ENCODE measurements at regions not wholly inside any gene's neighbourhood (a gene's known extent, or its start where the extent isn't known, plus 50 kb on each side); places are given as distances from the start of the nearest gene placed in this dataset.

DNA sequence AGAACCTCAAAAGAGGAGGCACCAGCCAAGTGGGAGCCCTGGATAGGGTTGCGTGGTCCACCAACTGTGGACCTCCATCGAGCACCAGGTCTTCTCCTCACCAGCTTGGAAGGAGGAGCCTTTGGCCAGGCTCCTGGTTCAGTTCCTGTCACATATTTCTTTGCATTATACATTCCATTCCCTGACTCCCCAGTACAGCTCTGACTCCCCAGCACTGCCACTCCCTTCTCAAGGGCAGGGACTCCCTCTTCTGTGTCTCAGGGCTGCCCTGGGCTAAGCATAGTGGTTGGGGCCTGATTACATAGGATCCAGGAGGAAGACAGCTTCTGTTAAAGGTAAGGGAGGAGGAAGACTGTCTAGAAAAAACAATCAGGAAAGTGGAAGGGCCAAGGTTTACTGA lies 91.1 kb downstream of the MRPL14 start:
- Histone ChIP-seq H3K27ac (no peak overlapping the region), H3K4me3 (no peak overlapping the region), H3K36me3 (no peaks in the 10 kb centered on the region), H3K4me1 (peaks cover under 1 to 15% (median under 1%) of the 10 kb centered on the region in 3 donors), H3K27me3 (no peaks in the 10 kb centered on the region), H3K9me3 (no peaks in the 10 kb centered on the region)
- no peak for DNase-seq
- intact Hi-C loops (cut with DNase I), result no loop called here
- TF ChIP-seq CTCF (IDR thresholded peaks at IDR 0.05), result no peak
- no peak for TF ChIP-seq POLR2A (IDR thresholded peaks at IDR 0.05)
- WGBS, 2 donors, result 85 to 90% methylated on average over 2 of the region's 2 CpGs

- no peak overlapping the region for H3K27ac ChIP-seq
- H3K36me3 ChIP-seq, result no peaks in the 10 kb centered on the region
- WGBS, 2 donors, result 43 to 56% methylated on average over 3 of the region's 3 CpGs
- intact Hi-C loops (cut with DNase I), result no loop called here
- no peaks in the 10 kb centered on the region for H3K27me3 ChIP-seq
- no peaks in the 10 kb centered on the region for H3K9me3 ChIP-seq
- TF ChIP-seq POLR2A (IDR thresholded peaks at IDR 0.05) (no peak), CTCF (IDR thresholded peaks at IDR 0.05) (no peak)
- no peak for DNase-seq
- no peak overlapping the region for H3K4me3 ChIP-seq
- H3K4me1 ChIP-seq, result peaks cover 0 to 9% (median 0%) of the 10 kb centered on the region in 3 donors
Observed at GRCh38 chr6:44035621-44036020, 91.6 kb downstream of the MRPL14 start.

DNA sequence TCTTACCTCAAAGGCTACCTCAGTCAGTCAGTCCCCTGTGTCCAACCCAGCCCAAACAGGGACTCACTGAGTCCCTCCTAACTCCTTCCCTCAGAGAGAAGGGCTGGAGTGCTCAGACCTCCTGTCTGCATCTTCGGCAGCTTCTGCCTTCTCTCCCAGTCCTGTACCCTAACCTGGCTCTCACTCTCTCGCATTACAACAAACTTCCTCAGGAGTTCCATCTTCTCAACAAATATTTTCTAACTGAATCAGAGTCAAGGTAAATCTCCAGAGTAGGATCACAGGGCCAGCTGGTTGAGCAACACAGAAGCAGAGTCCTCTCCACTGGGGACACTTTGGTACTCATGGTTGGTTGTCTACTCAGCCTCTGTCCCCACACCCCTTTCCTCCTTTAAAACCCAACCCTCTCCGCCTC lies 92.3 kb downstream of the MRPL14 start:
- TF ChIP-seq POLR2A (IDR thresholded peaks at IDR 0.05) (no peak), CTCF (IDR thresholded peaks at IDR 0.05) (no peak)
- H3K36me3 ChIP-seq, result no peaks in the 10 kb centered on the region
- no peak for DNase-seq
- no peak overlapping the region for H3K4me3 ChIP-seq
- WGBS, 2 donors, result 83 to 88% methylated on average over 3 of the region's 3 CpGs
- H3K9me3 ChIP-seq, result no peaks in the 10 kb centered on the region
- H3K27me3 ChIP-seq, result peaks cover 0 to 3% (median 0%) of the 10 kb centered on the region in 4 donors
- H3K27ac ChIP-seq, result no peak overlapping the region
- intact Hi-C loops (cut with DNase I), result no loop called here
- peaks cover 0 to 7% (median 0%) of the 10 kb centered on the region in 3 donors for H3K4me1 ChIP-seq

DNA sequence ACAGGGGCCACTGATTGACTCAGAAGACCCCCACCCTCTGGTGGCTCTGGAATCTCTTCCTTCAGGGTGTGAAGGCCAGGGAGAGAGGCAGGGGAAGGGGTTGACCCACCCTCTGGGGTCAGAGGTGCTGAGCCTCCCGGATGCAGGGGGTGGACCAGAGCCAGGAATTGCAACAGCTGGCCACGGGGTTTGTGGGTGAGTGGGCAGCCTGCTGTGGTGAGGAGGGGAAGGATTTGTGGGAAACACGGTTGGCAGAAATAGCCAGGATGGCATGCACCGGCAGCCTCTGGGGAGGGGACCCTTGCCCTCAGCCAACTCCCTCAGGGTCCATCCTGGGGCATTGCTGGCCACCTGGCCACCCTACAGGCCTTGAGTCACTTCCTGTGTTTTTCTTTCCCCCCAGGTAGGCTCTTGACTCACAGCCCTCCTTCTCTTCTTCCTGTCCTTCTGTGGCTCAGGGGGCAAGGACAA lies 92.8 kb downstream of the MRPL14 start:
- TF ChIP-seq CTCF (IDR thresholded peaks at IDR 0.05) (no peak), POLR2A (IDR thresholded peaks at IDR 0.05) (no peak)
- H3K27ac ChIP-seq, result no peak overlapping the region
- 50 to 62% methylated on average over 2 to 4 of the region's 4 CpGs for WGBS, 2 donors
- H3K27me3 ChIP-seq, result peaks cover 0 to 9% (median 0%) of the 10 kb centered on the region in 4 donors
- no peaks in the 10 kb centered on the region for H3K36me3 ChIP-seq
- no peak for DNase-seq
- H3K4me1 ChIP-seq, result peaks cover 0 to 13% (median 0%) of the 10 kb centered on the region in 3 donors
- no peak overlapping the region for H3K4me3 ChIP-seq
- intact Hi-C loops (cut with DNase I), result no loop called here
- H3K9me3 ChIP-seq, result no peaks in the 10 kb centered on the region

DNA sequence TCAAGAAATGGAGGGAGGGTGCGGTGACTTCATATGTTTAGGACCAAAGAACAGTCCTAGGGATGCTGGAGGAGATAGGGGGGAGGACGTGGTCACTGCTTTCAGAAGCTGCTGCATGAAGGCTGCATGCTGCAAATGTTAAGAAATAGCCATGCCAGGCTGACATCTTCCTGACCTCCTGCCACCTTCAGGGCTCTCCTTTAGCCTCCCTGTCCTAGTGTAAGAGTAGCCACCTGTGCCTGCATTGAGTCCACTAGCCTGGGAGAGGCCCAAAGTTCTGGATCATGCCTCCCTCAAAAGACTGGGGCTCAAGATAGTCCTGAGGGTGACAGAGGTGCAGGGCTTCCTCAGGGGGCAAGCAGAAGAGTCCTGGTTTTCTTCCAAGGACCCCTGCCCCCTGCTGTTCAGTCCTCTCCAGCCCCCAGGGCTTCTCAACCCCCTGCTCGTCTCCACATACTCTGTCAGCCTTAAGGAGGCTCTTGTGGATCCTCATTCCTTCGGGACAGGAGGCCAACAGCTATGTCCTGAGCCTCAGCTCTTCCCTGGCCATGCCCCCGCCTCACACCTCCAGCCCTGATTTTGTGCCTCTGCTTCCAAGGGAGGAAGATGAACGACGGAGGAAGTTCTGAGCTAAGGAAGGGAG lies 96.3 kb downstream of the MRPL14 start:
- Histone ChIP-seq H3K4me1 (peaks cover 0 to 23% (median 0%) of the 10 kb centered on the region in 3 donors), H3K27me3 (peaks cover 0 to 10% (median 0%) of the 10 kb centered on the region in 4 donors), H3K27ac (no peak overlapping the region), H3K36me3 (no peaks in the 10 kb centered on the region), H3K4me3 (no peak overlapping the region), H3K9me3 (no peaks in the 10 kb centered on the region)
- WGBS, 2 donors, result 80 to 81% methylated on average over 5 of the region's 7 CpGs
- TF ChIP-seq POLR2A (IDR thresholded peaks at IDR 0.05) (no peak), CTCF (IDR thresholded peaks at IDR 0.05) (no peak)
- DNase-seq, result no peak
- intact Hi-C loops (cut with DNase I), result no loop called here

Measured in esophagus squamous epithelium (tissue), 5 donors.